Inferior parietal cortex (tissue), 1 donor: ENCODE measurements at regions not wholly inside any gene's neighbourhood (a gene's known extent, or its start where the extent isn't known, plus 50 kb on each side); places are given as distances from the start of the nearest gene placed in this dataset.

Source experiments
- DNase-seq: peaks from one replicate; pipeline ENCODE4 v3.0.0-alpha.2; 2016; ENCODE audit errors: extremely low spot score

DNA sequence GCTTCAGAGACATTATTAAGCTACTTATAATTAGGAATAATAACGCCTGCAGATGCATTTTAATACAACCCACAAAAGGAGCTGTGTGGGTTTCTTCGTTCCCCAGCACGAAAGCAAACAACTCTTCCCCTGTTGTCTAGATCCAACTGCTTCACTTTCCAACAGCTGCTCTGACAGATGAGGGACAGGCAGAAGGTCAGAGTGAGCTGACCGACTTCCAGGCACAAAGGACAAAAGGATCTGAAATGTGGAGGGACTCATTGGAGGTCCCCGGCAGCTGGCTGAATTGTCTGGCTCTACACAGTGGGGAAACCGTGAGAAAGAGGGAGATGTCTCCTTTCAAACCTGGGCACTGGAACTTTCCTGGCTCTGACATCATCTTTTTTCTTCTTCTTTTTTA lies 79.1 kb upstream of the ALDH1B1 start:
- DNase-seq: no peak

DNA sequence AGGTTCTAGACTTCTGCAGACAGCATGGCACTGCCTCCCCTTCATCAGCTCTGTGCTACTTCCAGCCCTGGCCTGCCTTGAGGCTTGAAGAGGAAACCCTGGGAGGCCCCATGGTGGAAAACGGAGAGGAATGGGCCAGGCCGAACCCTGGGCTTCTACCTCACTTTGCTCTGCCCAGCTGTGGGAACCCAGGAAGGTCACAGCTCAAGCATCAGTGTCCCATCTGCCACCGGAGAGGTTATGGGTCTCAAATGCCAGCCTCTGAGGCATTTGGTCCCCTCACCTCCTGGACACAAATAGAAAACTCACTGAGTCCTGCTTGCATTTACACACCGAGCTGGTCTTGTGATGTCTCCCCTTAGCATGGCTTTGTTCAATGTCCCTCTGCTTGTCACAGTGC lies 80.1 kb upstream of the ALDH1B1 start:
- no peak for DNase-seq

DNA sequence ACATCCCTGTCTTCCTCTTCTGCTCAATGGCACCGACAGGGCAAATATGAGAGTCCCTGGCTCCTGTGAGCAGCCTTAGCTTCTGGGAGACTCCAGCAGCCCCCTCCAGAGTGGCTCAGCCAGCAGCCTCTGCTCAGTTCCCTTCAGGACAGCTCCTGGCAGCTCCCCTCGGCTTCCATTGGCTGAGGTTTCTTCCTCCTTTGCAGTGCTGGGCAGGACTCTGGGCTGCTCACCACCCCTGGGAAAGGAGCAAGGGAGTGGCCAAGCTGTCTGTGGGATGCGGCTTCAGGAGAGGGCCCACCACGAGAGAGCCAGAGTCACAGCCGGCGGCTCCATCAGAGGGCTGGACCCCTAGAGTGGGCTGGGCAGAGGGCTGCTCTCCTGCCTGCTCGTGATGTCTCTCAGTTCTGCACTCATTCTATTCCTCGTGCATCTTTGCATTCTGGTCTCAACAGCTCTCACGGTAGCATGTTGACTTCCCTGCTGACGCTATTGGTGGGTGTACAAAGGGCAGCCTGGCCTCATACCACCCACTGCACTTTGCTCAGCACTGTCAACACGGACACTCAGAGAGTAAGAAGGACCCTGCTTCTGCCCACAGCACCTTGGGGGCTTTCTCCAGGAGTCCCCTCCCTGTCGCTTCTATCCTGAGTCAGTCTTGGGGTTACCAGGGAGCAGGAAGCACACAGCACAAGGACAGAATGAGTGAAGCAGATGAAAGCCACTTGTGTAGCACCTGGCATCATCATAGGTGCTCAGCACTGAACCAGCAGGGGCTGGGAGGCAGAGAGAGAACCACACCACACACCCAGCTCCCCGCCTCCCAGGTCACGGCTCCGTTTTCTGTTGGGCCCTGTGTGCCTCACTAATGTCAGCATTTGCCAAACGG lies 80.9 kb upstream of the ALDH1B1 start:
- DNase-seq: no peak

DNA sequence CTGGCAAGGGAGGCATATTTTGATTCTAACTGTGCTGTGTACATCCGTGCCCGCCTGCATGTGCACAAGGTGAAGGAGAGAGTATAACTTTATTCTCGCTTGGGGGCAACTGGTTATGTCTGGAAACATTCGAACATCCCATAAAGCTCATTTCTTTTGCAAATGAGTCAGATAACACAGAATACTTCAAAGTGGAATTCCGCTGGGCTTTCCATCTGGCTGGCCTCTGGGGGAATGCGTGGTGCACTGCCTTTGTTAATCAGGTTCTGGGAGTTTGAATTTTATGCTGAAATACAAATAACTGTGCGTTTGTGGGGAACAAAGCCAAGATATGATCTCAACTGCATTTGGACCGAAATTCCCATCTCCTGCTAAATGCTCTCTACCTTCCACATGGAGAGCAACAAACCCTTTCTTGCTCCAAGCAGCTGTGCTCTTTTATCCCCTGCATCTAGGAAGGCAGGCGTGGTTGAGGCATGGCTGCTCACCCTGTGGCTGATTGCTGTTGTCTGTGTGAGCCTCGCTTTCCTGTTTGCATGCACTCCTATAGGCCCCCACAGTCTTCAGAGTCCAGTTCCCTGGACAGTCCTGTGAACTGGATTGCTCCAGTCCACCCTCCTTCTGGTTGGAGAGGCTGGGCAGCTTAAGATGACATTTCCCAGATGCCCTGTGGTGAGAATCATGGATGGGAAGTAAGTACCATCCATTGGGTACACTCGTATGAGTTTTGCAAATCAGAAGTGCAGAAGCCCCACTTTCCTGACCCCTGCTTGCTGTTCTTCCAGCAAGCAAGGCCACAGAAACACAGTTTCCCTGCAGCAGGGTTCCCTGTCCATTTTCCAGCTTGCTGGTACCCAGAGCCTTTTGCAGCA lies 82.9 kb upstream of the ALDH1B1 start:
- DNase-seq: no peak

DNA sequence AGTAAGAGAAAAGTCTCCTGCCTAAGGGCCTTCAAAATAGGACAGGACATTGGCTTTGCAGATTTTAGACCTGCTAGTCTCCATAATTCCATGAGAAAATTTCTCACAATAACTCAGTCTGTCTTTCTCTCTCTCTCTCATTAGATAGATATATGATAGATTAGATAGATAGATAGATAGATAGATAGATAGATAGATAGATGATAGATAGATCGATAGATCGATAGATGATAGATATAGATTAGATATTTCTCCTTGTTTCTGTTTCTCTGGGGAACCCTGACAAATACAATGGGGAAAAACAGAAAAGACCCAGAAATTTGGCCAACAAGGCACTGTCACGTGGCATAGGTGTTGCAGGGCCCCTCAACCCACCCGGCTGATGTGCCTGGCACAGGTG lies 84.4 kb upstream of the ALDH1B1 start:
- no peak for DNase-seq

DNA sequence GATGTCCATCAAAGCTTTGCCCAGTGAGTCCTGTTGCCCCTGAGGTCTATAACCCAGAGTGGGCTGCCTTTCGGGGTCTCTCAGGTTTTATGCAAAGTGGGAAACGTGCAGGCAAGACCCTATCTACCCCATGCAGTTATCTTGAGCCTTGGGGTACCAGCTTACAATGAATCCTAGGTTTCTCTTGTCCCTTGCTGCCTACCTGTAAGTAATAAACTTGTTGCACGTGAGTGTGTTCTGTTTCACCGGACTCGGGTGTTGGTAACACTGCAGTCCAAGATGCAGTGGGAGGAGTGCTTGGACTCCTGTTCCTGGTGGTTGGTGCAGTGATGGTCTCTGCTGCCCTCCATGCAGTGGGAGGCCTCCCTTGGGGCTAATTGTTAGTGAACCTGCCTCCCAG lies 85.6 kb upstream of the ALDH1B1 start:
- DNase-seq: no peak

DNA sequence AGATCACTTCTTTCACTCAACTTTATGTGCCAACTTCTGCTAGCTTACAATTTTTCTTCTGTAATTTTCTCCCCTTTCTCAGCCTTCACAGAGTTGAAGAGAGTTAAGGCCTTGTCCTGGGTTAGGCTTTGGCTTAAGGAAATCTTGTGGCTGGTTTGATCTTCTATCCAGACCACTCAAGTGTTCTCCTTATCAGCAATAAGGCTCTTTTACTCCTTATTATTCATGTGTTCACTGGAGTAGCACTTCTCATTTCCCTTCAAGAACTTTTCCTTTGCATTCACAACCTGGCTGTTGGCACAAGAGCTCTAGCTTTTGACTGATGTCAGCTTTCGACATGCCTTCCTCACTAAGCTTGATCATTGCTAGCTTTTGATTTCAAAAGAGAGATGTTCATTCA lies 86.9 kb upstream of the ALDH1B1 start:
- no peak for DNase-seq

DNA sequence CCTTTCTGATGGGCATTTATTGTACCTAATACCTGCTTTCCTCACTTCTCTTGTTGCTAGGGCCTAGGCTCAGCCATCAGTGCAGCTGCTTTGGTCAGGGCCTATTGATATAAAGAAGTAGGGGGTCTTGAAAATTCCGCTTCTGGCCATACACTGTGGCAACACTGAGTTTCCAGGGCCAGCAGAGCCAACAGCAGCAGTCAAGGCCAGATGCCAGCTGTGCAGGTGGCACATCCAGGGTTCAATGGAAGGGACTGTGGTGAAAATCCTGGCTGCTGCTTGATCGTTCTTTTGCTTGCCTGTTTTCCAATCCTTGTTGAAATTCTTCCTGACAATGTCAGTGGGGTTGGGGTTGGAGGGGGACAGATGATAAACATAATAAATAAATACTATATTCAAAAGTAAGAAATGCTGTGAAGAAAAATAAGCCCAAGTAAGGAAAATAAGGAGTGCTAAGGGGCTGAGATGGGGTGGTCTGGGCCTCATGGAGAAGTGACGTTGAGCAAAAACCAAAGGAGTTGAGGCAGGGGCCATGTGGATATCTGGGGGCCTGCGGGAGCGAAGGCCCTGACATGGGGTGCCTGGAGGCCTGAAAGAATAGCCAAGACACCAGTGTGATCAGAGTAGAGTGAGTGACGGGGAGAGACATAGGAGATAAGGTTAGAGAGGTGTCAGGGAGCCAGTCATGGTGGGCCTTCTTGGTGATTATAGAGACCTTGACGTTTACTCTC lies 91.0 kb upstream of the ALDH1B1 start:
- DNase-seq: no peak

DNA sequence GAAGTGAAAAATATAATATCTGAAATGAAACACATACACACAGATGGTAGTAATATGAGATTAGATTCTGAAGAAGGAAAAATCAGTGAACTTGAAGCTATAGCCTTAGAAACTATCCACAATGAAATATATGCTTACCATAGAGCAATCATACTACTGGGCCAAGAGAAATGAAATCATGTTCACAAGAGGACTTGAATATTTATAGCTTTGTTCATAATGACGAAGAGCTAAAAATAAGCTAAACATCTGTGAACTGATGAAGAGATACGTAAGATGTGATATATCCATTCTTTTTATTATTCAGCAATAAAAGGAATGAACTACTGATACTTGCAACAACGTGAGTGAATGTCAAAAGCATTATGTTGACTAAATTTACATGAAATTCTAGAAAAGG lies 92.6 kb upstream of the ALDH1B1 start:
- no peak for DNase-seq

DNA sequence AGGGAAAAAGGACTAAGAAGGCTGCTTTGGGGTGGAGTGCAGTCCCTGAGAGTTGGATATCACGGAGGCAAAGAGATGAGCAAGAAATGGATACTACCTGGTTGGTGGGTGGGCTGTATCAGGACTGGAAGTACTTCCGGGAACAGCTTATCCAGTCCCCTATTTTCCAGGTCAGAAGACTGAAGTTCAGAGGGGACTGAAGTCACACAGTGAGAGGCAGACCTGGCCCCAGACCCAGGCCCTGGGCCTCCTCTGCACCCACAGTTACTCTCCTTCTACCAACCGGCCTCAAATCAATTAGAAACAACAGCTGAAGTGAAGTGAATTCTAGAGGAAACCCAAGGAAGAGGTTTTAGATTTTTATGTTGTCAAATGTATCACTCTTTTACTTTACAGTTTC lies 93.6 kb upstream of the ALDH1B1 start:
- DNase-seq: no peak

DNA sequence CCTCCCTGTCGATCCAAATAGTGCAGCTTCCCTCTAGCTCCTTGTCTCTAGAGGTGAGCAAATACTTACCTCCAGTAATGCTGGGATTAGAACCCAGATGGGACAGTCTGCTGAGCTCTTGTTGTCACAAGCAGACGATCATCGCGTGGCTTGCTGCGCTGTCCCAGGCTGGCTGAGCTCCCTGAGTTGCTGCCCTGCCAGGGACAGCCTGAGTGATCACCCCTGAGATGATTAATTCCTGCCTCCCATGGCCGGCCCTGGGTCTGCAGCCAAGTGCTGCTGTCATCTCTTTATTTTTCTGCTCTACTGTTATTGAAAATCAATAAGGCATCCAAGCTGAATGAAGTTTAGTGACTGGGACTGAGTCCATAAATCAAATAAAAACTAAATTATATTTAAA lies 94.0 kb upstream of the ALDH1B1 start:
- no peak for DNase-seq

DNA sequence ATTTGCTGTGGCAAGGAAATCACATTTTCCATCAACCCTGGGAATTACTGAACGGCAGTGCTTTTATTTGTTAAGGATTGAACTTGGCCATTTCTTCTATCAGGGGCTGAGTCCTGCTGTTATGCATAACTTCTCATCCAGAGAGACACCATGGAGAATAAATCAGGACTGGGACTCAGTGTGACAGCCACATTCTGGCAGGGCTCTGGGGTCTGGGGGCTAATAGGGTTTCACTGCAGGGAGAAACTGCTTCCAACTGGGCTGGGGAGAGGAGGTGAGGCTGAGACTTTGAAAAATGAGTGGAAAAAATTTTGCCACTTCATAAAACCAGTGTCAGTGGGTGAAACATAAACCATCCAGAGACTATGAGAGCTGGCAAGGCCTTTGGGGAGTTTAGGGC lies 95.7 kb upstream of the ALDH1B1 start:
- no peak for DNase-seq

DNA sequence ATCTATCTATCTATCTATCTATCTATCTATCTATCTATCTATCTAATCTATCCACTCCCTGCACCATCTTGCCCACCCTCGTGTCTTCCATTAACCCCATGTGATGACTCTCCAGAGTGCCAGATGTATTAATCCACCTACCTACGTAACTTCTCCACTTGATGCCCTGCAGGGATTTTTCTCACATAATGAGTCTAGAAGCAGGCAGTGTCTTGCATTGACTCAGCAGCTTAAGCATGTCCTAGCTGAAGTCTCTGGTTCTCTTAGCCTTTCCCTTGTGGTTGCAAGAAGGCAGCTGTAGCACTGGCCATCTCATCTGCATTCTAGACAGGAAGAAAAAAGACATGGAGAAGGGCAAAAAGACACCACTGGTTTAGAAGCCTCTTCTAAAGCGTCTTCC lies 96.7 kb upstream of the ALDH1B1 start:
- DNase-seq: no peak

DNA sequence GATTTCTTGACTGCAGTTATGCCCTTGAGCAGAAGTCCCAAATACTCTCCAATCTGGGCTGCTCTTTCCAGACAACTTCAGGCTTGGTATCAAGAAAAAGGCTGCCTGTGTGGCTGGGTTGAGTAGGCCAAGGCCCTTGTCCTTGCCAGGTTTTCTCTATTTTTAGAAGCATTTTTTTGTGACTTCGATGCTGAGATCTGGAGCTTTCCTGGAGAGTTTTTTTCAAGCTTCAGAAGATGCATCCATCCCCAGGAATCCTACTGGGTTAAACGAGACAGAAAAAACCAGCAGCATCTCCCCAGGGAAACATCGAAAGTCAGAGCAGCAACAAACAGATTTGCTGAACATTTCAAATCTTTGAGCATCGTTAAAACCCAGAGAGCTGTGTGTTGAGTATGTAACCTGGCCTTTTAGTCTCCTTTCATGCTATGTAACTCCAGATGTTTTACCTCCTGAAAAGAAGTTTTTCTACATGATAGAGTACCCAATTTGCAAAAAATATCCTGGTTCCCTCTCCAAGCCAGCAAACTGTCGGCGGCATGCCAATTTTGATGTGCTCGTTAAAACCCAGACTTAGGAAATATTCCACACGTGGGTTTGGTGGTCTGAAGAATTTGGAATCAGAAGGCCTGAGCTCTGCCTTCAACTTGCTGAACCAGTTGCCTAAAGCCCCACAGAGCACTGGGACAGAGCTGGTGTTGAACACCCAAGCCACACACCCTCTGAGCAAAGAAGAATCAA lies 98.1 kb upstream of the ALDH1B1 start:
- no peak for DNase-seq

DNA sequence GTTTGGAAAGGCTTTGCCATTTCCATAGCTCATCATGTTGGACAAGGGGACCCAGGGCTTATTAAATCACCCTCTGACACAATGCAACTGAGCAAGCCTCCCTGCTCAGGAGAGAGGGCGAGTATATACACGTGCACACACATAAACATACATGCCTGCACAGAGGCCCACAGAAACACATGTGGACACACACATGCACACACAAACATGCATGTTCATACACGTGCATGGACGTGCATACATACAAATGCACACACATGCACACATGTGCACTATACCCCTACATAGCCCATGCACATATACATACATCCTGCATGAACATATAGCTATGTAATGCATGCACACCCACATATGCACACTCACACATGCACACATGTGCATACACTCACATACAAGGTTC lies 99.5 kb upstream of the ALDH1B1 start:
- DNase-seq: no peak

DNA sequence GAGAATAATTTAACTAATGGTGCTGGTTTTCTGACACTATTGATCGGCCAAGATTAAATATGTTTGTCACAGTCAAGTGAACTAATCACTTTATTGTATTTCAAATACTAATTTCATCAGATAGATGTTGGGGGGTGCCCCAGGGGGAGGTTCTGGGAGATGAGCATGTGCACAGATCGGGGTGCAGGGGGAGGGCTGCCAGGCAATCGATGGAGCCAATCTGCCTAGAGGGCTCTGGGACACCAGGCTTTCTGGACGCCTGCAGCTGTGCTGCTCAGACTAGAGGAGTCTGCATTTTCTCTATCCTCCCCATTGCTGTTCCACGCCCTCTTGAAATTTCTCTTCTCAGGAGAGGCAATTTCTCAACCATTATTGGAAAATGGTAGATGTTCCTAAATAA lies 100.0 kb upstream of the ALDH1B1 start:
- DNase-seq: no peak

DNA sequence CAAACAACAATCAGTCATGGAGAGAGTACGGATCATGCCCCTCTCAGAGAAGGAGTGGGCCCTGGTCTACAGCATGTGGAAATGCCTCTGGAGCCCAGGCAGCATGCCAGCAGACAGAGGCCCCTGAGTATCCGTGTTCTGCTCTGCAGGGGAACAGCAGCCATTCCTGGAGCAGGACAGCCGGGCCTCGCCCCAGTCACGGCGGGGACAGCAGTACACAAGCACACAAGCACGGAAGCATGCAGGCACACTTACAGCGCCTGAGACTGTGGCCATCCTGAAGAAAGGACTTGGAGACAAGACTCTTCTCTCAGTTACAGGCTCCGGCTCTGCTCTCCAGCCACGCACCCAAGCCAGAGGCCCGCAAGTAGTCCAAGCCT lies 102.6 kb upstream of the ALDH1B1 start:
- DNase-seq: no peak

DNA sequence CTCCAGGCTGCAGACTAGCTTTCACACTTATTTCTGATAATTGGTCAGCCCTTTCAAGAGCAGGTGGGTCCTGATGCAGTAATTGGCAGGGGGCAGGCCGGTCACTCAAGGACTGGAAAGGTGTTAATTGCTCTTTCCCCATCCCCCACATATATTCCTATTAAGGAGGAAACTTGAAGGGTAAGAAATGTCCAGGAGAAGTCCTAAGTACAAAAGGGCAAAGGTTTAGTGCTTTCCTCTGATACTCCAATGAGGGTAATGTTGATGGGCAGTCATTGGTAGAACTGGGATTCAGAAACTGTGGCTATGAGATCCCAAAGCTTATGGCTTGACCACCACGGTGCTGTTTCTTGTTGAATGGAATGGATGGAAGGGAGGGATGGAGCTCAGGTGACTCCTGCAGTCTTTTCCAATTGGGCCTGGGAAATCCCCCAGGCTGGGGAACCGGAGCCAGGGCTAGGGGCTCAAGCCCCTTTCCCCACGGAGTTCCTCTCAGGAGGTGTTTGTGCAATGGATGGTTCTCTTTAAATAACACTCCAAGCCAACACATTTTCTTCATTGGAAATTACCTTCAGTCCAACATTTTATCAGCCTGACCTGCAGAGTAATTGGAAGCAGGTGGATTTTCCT lies 103.2 kb upstream of the ALDH1B1 start:
- DNase-seq: no peak

DNA sequence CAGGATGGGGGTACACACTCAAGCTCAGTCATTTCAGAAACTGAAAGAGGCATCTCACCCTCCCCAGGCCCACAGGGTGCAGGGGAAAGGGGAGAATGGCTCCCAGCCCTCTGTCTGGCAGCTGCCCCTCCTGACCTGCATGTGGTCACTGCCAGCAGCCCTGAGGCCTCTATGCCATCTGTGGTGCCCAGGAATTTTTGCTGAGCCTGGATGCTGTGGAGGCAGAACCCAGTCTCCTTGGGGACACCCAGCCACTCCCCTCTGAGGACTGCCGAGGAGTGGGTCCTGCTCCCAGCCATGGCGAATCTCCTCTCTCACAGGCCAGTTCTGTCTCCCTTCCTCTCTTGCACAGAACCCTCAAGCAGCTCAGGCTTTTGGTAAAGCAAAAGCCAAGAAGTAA lies 104.0 kb upstream of the ALDH1B1 start:
- DNase-seq: no peak

DNA sequence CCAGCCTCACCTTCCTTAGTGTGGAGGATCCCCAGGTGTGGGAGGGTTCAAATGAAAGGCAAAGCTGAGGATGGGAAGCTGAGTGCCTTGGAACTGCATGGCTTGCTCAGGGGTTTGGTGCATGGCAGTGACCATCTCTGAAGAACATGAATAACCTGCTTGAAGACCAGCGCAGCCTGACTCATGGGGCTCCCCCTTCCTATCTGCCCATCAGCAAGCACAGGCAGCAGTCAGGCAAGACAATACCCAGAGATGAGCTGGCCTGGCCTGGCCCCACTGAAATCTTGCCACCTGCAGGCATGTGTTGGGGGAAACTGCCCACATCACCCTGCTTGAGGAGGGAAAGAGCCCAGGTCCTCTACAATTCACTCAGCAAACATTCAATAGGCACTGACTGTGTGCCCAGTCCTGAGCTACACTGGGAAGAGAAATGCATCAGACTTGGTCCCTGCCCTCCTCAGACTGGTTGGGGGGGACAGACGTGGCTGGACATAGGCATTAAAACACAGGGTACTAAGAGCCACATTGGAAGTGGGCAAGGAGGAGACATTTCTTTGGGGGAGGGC lies 105.0 kb upstream of the ALDH1B1 start:
- DNase-seq: no peak

DNA sequence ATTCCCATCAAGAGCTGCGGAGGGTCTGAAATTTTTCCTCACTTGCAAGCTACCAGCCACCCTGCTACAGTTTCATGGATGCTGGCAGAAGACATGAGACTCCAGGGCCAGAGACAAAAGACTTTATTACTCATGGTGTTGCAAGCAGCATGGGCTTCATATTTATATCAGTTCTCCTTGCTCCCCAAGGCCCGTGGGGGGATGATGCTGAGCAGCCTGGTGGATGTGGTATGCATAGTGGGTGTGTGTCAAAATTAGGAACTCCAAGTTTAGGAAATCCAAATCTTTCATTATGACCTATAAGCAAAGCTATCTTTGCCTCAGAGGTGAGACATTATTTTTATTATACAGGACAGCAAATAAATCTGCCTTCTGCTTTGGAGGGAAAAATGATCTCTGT lies 105.7 kb upstream of the ALDH1B1 start:
- DNase-seq: no peak
